ENCODE measurements at regions not wholly inside any gene's neighbourhood (a gene's known extent, or its start where the extent isn't known, plus 50 kb on each side); places are given as distances from the start of the nearest gene placed in this dataset.
A peak's percentile ranks its signal among the peaks of the same experiment; 100 is the strongest.

DNA sequence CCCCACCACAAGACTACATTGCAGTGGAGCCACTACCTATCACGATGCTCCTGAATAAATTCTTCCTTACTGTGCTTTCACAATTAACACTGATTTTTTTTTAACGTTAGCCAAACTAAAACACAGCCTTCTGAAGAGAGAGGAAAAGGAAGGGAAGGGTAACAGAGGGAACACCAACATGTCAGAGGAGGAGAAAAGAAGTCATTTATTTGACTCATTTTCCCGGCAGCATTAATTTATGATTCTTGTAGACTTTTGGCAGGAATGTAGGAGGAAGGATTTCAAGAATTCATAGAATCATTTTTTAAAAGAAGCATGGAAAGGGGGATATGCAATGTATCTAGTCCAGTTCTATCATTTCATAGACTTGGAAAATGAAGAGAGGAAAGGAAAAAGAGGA, 74.3 kb upstream of the IQCM start:
- DNase-seq (ENCODE audit: low spot score) (no peak), ATAC-seq (ENCODE audit: low FRiP score) (peak; percentile 65)
- no peak for TF ChIP-seq CTCF (IDR thresholded peaks at IDR 0.05)

GRCh38 chr4:149890531-149890930, 74.9 kb upstream of the IQCM start:
- ATAC-seq (ENCODE audit: low FRiP score) (no peak), DNase-seq (ENCODE audit: low spot score) (no peak)
- no peak for TF ChIP-seq CTCF (IDR thresholded peaks at IDR 0.05)

- ATAC-seq (ENCODE audit: low FRiP score): no peak
- no peak for DNase-seq (ENCODE audit: low spot score)
- no peak for TF ChIP-seq CTCF (IDR thresholded peaks at IDR 0.05)
These were observed 75.8 kb upstream of the IQCM start for GRCh38 chr4:149891426-149891825.

GRCh38 chr4:149896432-149896831, 80.8 kb upstream of the IQCM start:
- DNase-seq (ENCODE audit: low spot score) (no peak), ATAC-seq (ENCODE audit: low FRiP score) (no peak)
- no peak for TF ChIP-seq CTCF (IDR thresholded peaks at IDR 0.05)

DNA sequence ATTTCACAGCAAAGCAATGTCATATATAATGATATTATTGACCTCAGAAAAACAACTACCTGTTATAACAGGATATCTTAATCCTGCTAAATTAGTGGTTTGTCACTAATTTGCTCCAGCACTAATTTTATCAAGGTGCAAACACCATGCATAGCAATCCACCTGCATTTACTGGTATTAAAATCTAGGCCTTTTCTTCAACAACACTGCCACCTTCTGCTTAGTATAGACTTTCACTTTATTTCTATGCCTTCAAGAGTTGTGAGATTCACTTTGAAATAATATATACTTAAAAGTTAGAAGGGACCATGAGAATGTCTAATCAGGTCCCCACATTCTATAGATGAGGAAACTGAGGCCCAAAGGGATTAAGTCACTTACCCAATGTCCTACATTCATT, 82.1 kb upstream of the IQCM start:
- TF ChIP-seq CTCF (IDR thresholded peaks at IDR 0.05): no peak
- ATAC-seq (ENCODE audit: low FRiP score): no peak

GRCh38 chr4:149901128-149901527, 85.5 kb upstream of the IQCM start:
- no peak for TF ChIP-seq CTCF (IDR thresholded peaks at IDR 0.05)
- ATAC-seq (ENCODE audit: low FRiP score): no peak
- no peak for DNase-seq (ENCODE audit: low spot score)

More for the DNA sequence above, 82.1 kb upstream of the IQCM start:
- no peak for DNase-seq (ENCODE audit: low spot score)

GRCh38 chr4:149902242-149902641, 86.6 kb upstream of the IQCM start:
- DNase-seq (ENCODE audit: low spot score) (no peak), ATAC-seq (ENCODE audit: low FRiP score) (no peak)
- no peak for TF ChIP-seq CTCF (IDR thresholded peaks at IDR 0.05)

Measured in omental fat pad (tissue), 3 donors.